Mesenchymal stem cell (in vitro differentiated cells and primary cell): ENCODE measurements at regions not wholly inside any gene's neighbourhood (a gene's known extent, or its start where the extent isn't known, plus 50 kb on each side); places are given as distances from the start of the nearest gene placed in this dataset.

Source experiments
- DNase-seq: peaks from one replicate; pipeline ENCODE4 v3.0.0-alpha.2; 2013
- H2AFZ ChIP-seq: one replicate; pipeline ENCODE4 v1.6.1; 2013; ENCODE audit warnings: low read depth, mild to moderate bottlenecking, control low read depth, inconsistent platforms, low read length, moderate library complexity
- H2AK5ac ChIP-seq: 2 replicates; pipeline ENCODE4 v1.6.1; 2013; ENCODE audit warnings: low read length, moderate library complexity, mild to moderate bottlenecking, inconsistent platforms; ENCODE audit not compliant: severe bottlenecking
- H2BK120ac ChIP-seq: one replicate; pipeline ENCODE4 v1.6.1; 2013; ENCODE audit warnings: low read depth, mild to moderate bottlenecking, inconsistent platforms, low read length, moderate library complexity
- H2BK12ac ChIP-seq, 2 experiments: one replicate each; pipeline ENCODE4 v1.6.1; 2013; ENCODE audit warnings: inconsistent platforms in 2 of 2, low read length in 2 of 2, mild to moderate bottlenecking in 2 of 2, moderate library complexity in 2 of 2, control low read depth in 1 of 2
- H2BK15ac ChIP-seq: one replicate; pipeline ENCODE4 v1.6.1; 2013; ENCODE audit warnings: mild to moderate bottlenecking, low read depth, inconsistent platforms; ENCODE audit not compliant: poor library complexity, severe bottlenecking
- H2BK5ac ChIP-seq: 2 replicates; pipeline ENCODE4 v1.6.1; 2013; ENCODE audit warnings: low read depth, mild to moderate bottlenecking, low read length, control low read depth, inconsistent platforms; ENCODE audit not compliant: poor library complexity, severe bottlenecking
- H3K14ac ChIP-seq, 2 experiments: one replicate each; pipeline ENCODE4 v1.6.1; 2013; ENCODE audit warnings: inconsistent platforms in 2 of 2, low read length in 2 of 2, control low read depth in 1 of 2, mild to moderate bottlenecking in 1 of 2, moderate library complexity in 1 of 2
- H3K18ac ChIP-seq, 2 experiments: one replicate each; pipeline ENCODE4 v1.6.1; 2013; ENCODE audit warnings: inconsistent platforms in 2 of 2, low read length in 2 of 2, control low read depth in 1 of 2, low read depth in 1 of 2, mild to moderate bottlenecking in 1 of 2
- H3K23ac ChIP-seq, 2 experiments: one replicate each; pipeline ENCODE4 v1.6.1; 2013; ENCODE audit warnings: inconsistent platforms in 2 of 2, low read length in 2 of 2, mild to moderate bottlenecking in 2 of 2, moderate library complexity in 2 of 2, control low read depth in 1 of 2
- H3K27ac ChIP-seq: 2 replicates; pipeline ENCODE4 v1.5.1; 2013; ENCODE audit warnings: mild to moderate bottlenecking, moderate library complexity, low read length, control low read depth, inconsistent platforms; ENCODE audit not compliant: poor library complexity, severe bottlenecking
- H3K27me3 ChIP-seq, 2 experiments: 2 replicates each; pipeline versions ENCODE4 v1.6.1 to v1.7.0; 2013; ENCODE audit warnings: low read length in 2 of 2, mild to moderate bottlenecking in 2 of 2, moderate library complexity in 2 of 2, control low read depth in 1 of 2, inconsistent platforms in 1 of 2; ENCODE audit not compliant: control insufficient read depth in 1 of 2, insufficient read depth in 1 of 2
- H3K36me3 ChIP-seq, 2 experiments: 2 replicates each; pipeline versions ENCODE4 v1.6.1 to v1.7.0; 2013; ENCODE audit warnings: low read length in 2 of 2, control low read depth in 1 of 2, inconsistent platforms in 1 of 2, low read depth in 1 of 2, mild to moderate bottlenecking in 1 of 2; ENCODE audit not compliant: insufficient read depth in 2 of 2, control insufficient read depth in 1 of 2
- H3K4ac ChIP-seq, 2 experiments: one replicate each; pipeline ENCODE4 v1.6.1; 2013; ENCODE audit warnings: inconsistent platforms in 2 of 2, low read length in 2 of 2, mild to moderate bottlenecking in 2 of 2, moderate library complexity in 2 of 2, control low read depth in 1 of 2, low read depth in 1 of 2
- H3K4me1 ChIP-seq: 2 replicates; pipeline ENCODE4 v1.6.1; 2013; ENCODE audit warnings: low read depth, low read length, control low read depth; ENCODE audit not compliant: control insufficient read depth, insufficient read depth
- H3K4me2 ChIP-seq: 2 replicates; pipeline ENCODE4 v1.6.1; 2013; ENCODE audit warnings: low read length, mild to moderate bottlenecking, inconsistent platforms; ENCODE audit not compliant: poor library complexity, severe bottlenecking
- H3K4me3 ChIP-seq, 2 experiments: 2 replicates each; pipeline versions ENCODE4 v1.5.1 to v1.7.0; 2013; ENCODE audit warnings: low read length in 2 of 2, mild to moderate bottlenecking in 2 of 2, control low read depth in 1 of 2, low read depth in 1 of 2; ENCODE audit not compliant: insufficient read depth in 1 of 2
- H3K79me1 ChIP-seq: replicated peaks from 2 replicates; pipeline ENCODE4 v1.6.1; 2013; ENCODE audit warnings: mild to moderate bottlenecking, control low read depth, low read length, inconsistent platforms; ENCODE audit not compliant: poor library complexity, severe bottlenecking
- H3K9ac ChIP-seq: 2 replicates; pipeline ENCODE4 v1.7.0; 2013; ENCODE audit warnings: mild to moderate bottlenecking, low read length, moderate library complexity
- H3K9me3 ChIP-seq: 2 replicates; pipeline ENCODE4 v1.7.0; 2013; ENCODE audit warnings: mild to moderate bottlenecking, low read length; ENCODE audit not compliant: control insufficient read depth
- H4K8ac ChIP-seq: one replicate; pipeline ENCODE4 v1.6.1; 2013; ENCODE audit warnings: inconsistent platforms, mild to moderate bottlenecking, low read length, moderate library complexity
- H4K91ac ChIP-seq: one replicate; pipeline ENCODE4 v1.6.1; 2013; ENCODE audit warnings: mild to moderate bottlenecking, low read length, inconsistent platforms
- WGBS: methylation state at CpG from one replicate; pipeline ENCODE4 v1.1.7; 2013; ENCODE audit warnings: mixed read lengths; 5-methylcytosine and 5-hydroxymethylcytosine counted together

DNA sequence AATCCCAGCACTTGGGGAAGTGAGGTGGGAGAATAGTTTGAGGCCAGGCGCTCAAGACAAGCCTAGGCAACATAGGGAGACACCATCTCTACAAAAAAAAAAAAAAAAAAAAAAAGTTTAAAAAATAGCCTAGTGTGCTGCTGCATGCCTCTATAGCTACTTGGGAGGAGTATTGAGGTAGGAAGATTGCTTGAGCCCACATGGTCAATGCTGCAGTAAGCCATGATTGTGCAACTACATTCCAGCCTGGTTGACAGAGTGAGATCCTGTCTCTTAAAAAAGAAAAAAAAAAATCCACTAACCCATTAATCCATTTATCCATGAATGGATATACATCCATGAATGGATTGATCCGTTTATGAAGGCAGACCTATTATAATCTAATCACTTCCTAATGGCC is 1064.6 kb upstream of the EYS start:
- Histone ChIP-seq H4K91ac (no peak overlapping the region), H3K27ac (no peak overlapping the region), H2BK5ac (no peak overlapping the region), H3K4me2 (no peak overlapping the region), H3K9ac (no peak overlapping the region), H3K4me1 (no peaks in the 10 kb centered on the region), H3K27me3 (no peaks in the 10 kb centered on the region), H3K23ac (no peak overlapping the region), H2BK15ac (no peak overlapping the region), H3K18ac (no peak overlapping the region), H3K4ac (no peak overlapping the region), H2AK5ac (no peak overlapping the region), H3K9me3 (peaks cover 17% of the 10 kb centered on the region), H2BK12ac (no peak overlapping the region), H3K79me1 (no peaks in the 10 kb centered on the region), H2AFZ (no peak overlapping the region), H2BK120ac (no peak overlapping the region), H3K14ac (no peak overlapping the region), H4K8ac (no peak overlapping the region), H3K36me3 (no peaks in the 10 kb centered on the region), H3K4me3 (no peak overlapping the region)
- WGBS, result 100% methylated on average over 1 of the region's 2 CpGs
- DNase-seq, result peak; percentile 6

DNA sequence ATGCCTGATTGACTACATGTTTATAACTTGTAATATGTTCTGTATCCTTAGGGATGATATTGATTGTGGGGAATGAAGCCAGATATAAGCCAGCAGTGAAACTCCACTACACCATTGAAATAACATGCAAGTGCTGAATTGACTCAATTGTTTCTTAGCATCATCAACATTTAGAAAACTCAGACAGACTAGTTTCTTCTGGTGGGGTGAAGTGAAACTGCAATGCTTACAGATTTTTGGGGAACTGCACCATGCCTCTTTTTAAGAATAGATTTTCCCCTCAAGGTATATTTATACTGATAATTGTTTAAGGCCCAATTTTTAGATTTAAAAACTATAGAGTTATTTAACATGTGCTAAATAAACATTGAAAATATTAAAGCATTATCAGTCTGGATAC is 1044.6 kb upstream of the EYS start:
- Histone ChIP-seq H4K8ac (no peak overlapping the region), H2AFZ (no peak overlapping the region), H3K9ac (no peak overlapping the region), H3K27ac (no peak overlapping the region), H3K79me1 (no peaks in the 10 kb centered on the region), H3K9me3 (peaks cover 2% of the 10 kb centered on the region), H2BK120ac (no peak overlapping the region), H2AK5ac (no peak overlapping the region), H3K4me2 (no peak overlapping the region), H4K91ac (no peak overlapping the region), H3K36me3 (no peaks in the 10 kb centered on the region), H3K23ac (no peak overlapping the region), H3K4me1 (no peaks in the 10 kb centered on the region), H2BK15ac (no peak overlapping the region), H2BK12ac (no peak overlapping the region), H2BK5ac (no peak overlapping the region), H3K18ac (no peak overlapping the region), H3K27me3 (no peaks in the 10 kb centered on the region), H3K4me3 (no peak overlapping the region), H3K14ac (no peak overlapping the region), H3K4ac (no peak overlapping the region)
- no peak for DNase-seq

DNA sequence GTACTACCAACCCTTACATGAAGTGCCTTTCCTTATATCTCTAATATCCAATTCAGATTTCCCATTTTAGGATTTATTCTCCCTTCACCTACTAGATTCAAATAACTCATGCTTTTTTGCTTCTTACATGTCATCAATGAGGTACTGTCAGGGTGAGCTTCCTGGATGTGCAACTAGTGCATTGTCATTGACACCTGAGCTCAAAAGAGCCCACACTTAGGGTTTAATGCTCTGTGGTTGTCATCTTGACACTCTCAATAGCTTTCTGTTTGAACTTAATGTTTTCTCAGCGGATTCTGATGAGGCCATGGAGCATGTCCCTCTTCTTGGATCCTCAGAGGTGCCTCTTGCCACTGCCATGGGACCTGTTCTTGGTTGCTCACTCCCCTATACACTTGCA is 1033.3 kb upstream of the EYS start:
- no peak overlapping the region for H3K27ac ChIP-seq
- no peak overlapping the region for H2BK120ac ChIP-seq
- no peaks in the 10 kb centered on the region for H3K4me1 ChIP-seq
- no peak for DNase-seq
- peak overlapping the region in 1 of 2 experiments; percentile 2 for H3K18ac ChIP-seq
- no peak overlapping the region for H3K4me2 ChIP-seq
- H3K36me3 ChIP-seq, result no peaks in the 10 kb centered on the region
- H2AK5ac ChIP-seq, result no peak overlapping the region
- no peak overlapping the region for H3K4ac ChIP-seq
- H3K14ac ChIP-seq, result no peak overlapping the region
- no peak overlapping the region for H4K8ac ChIP-seq
- H4K91ac ChIP-seq, result no peak overlapping the region
- peaks cover 2% of the 10 kb centered on the region for H3K9me3 ChIP-seq
- no peaks in the 10 kb centered on the region for H3K27me3 ChIP-seq
- H2BK12ac ChIP-seq, result no peak overlapping the region
- no peaks in the 10 kb centered on the region for H3K79me1 ChIP-seq
- H2BK5ac ChIP-seq, result no peak overlapping the region
- H2BK15ac ChIP-seq, result no peak overlapping the region
- 80% methylated on average over 1 of the region's 1 CpG for WGBS
- no peak overlapping the region for H3K9ac ChIP-seq
- H3K23ac ChIP-seq, result no peak overlapping the region
- H2AFZ ChIP-seq, result no peak overlapping the region
- H3K4me3 ChIP-seq, result no peak overlapping the region

DNA sequence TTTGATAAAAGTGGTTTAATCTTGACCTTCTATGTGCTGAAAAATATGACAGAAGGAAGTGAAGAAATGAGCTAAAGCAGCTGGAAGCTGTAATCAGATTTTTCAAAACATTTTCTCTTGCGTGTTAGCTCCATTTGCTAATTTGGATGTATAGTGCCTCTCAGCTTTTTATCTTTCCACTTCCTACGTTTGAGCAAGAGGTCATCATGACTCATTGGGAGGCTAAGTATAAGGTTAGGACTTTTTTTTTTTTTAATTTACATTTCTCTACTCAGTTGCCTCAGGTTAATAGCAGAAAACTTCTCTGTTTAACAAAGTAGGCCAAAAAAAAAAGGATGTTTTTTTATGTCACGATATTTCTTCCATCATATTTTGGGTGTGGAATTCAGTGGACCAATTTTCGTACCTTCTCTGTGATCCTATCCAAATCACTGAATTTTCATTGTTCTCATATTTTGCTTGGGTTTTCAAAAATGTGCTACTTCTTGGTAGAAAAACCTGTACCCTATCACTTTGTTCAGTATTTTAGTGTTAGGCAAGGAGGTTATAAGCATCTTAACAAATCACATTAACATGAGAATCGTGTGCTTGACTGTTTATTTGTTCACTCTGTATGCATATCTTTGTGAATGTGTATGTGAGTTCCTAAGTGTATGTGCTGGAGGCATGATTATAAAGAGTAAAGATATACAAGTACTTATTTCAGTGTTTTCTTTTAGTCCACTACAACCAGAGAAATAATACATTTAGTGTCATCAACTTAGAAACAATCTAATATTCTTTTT is 1028.3 kb upstream of the EYS start:
- H3K9me3 ChIP-seq, result no peaks in the 10 kb centered on the region

More for the DNA sequence above, 1028.3 kb upstream of the EYS start:
- Histone ChIP-seq H3K9ac (no peak overlapping the region), H2BK12ac (no peak overlapping the region), H3K27ac (no peak overlapping the region), H3K18ac (no peak overlapping the region), H2AFZ (no peak overlapping the region), H3K14ac (no peak overlapping the region), H4K8ac (no peak overlapping the region), H3K4ac (no peak overlapping the region), H2BK5ac (no peak overlapping the region), H3K4me1 (no peaks in the 10 kb centered on the region), H3K36me3 (no peaks in the 10 kb centered on the region), H2AK5ac (no peak overlapping the region), H3K79me1 (no peaks in the 10 kb centered on the region), H3K27me3 (no peaks in the 10 kb centered on the region), H3K4me2 (no peak overlapping the region), H2BK15ac (no peak overlapping the region), H3K4me3 (no peak overlapping the region), H2BK120ac (no peak overlapping the region), H3K23ac (no peak overlapping the region), H4K91ac (no peak overlapping the region)
- DNase-seq, result peak; percentile 86
- whole genome bisulfite sequencing, result 0% methylated on average over 1 of the region's 5 CpGs
